ENCODE measurements at regions not wholly inside any gene's neighbourhood (a gene's known extent, or its start where the extent isn't known, plus 50 kb on each side); places are given as distances from the start of the nearest gene placed in this dataset.
A peak's percentile ranks its signal among the peaks of the same experiment; 100 is the strongest.

- no peak for DNase-seq (ENCODE audit: low spot score)
Measured at GRCh38 chr14:76664790-76665189, 96.5 kb upstream of the VASH1 start.

GRCh38 chr14:76666746-76667145, 94.5 kb upstream of the VASH1 start:
- peak; percentile 59 for DNase-seq (ENCODE audit: low spot score)

- DNase-seq (ENCODE audit: low spot score): no peak
Measured at GRCh38 chr14:76669770-76670169, 91.5 kb upstream of the VASH1 start.

- no peak for DNase-seq (ENCODE audit: low spot score)
Measured at GRCh38 chr14:76672123-76672522, 89.1 kb upstream of the VASH1 start.

GRCh38 chr14:76673261-76673660, 88.0 kb upstream of the VASH1 start:
- no peak for DNase-seq (ENCODE audit: low spot score)

- DNase-seq (ENCODE audit: low spot score): no peak
Measured at GRCh38 chr14:76675046-76675445, 86.2 kb upstream of the VASH1 start.

GRCh38 chr14:76676539-76676938, 84.7 kb upstream of the VASH1 start:
- no peak for DNase-seq (ENCODE audit: low spot score)

GRCh38 chr14:76677534-76678145, 83.6 kb upstream of the VASH1 start:
- DNase-seq (ENCODE audit: low spot score): peak; percentile 12

- DNase-seq (ENCODE audit: low spot score): no peak
Measured at GRCh38 chr14:76678244-76678800, 82.9 kb upstream of the VASH1 start.

- no peak for DNase-seq (ENCODE audit: low spot score)
Measured at GRCh38 chr14:76682367-76682766, 78.9 kb upstream of the VASH1 start.

GRCh38 chr14:76686646-76687045, 74.6 kb upstream of the VASH1 start:
- DNase-seq (ENCODE audit: low spot score): no peak

GRCh38 chr14:76687611-76688382, 73.5 kb upstream of the VASH1 start:
- no peak for DNase-seq (ENCODE audit: low spot score)

- no peak for DNase-seq (ENCODE audit: low spot score)
Measured at GRCh38 chr14:76688383-76688671, 72.9 kb upstream of the VASH1 start.

GRCh38 chr14:76690502-76691105, 70.7 kb upstream of the VASH1 start:
- DNase-seq (ENCODE audit: low spot score): no peak

- no peak for DNase-seq (ENCODE audit: low spot score)
Measured at GRCh38 chr14:76694106-76694505, 67.2 kb upstream of the VASH1 start.

- DNase-seq (ENCODE audit: low spot score): no peak
Measured at GRCh38 chr14:76695263-76695920, 65.9 kb upstream of the VASH1 start.

GRCh38 chr14:76696361-76696760, 64.9 kb upstream of the VASH1 start:
- no peak for DNase-seq (ENCODE audit: low spot score)

GRCh38 chr14:76696791-76697190, 64.5 kb upstream of the VASH1 start:
- no peak for DNase-seq (ENCODE audit: low spot score)

- DNase-seq (ENCODE audit: low spot score): no peak
Measured at GRCh38 chr14:76697246-76697905, 63.9 kb upstream of the VASH1 start.

GRCh38 chr14:76698191-76698590, 63.1 kb upstream of the VASH1 start:
- DNase-seq (ENCODE audit: low spot score): no peak

- no peak for DNase-seq (ENCODE audit: low spot score)
Measured at GRCh38 chr14:76698631-76699030, 62.6 kb upstream of the VASH1 start.

- no peak for DNase-seq (ENCODE audit: low spot score)
Measured at GRCh38 chr14:76699209-76699938, 61.9 kb upstream of the VASH1 start.

Measured in ecto neural progenitor cell (in vitro differentiated cells).